OCI-LY1 (cell line): ENCODE measurements at regions not wholly inside any gene's neighbourhood (a gene's known extent, or its start where the extent isn't known, plus 50 kb on each side); places are given as distances from the start of the nearest gene placed in this dataset.

Experiments used
- H2AFZ ChIP-seq: fragments of 200-600 bp; sonication (generic), shearing (Covaris generic); 2 replicates; pipeline ENCODE4 v1.6.0; 2014; ENCODE audit warnings: antibody characterized with exemption, mild to moderate bottlenecking, low read length
- H3F3A ChIP-seq: fragments of 200-600 bp; sonication (generic), shearing (Covaris generic); 2 replicates; pipeline ENCODE4 v1.6.0; 2014; ENCODE audit warnings: mild to moderate bottlenecking, antibody characterized with exemption, low read length, moderate library complexity; ENCODE audit not compliant: insufficient read depth
- H3K27ac ChIP-seq: fragments of 200-600 bp; sonication (generic); 2 replicates; pipeline ENCODE4 v1.5.1; 2014; ENCODE audit warnings: low read length, mixed run types, mild to moderate bottlenecking, low read depth; ENCODE audit not compliant: poor library complexity, severe bottlenecking
- H3K27me3 ChIP-seq: fragments of 200-600 bp; sonication (generic); 2 replicates; pipeline ENCODE4 v1.6.0; 2014; ENCODE audit warnings: antibody characterized with exemption, mild to moderate bottlenecking, low read length, moderate library complexity; ENCODE audit not compliant: insufficient read depth
- H3K36me3 ChIP-seq: fragments of 200-600 bp; sonication (generic); 2 replicates; pipeline ENCODE4 v1.6.1; 2014; ENCODE audit warnings: mild to moderate bottlenecking, antibody characterized with exemption, low read length, moderate library complexity, mixed read lengths; ENCODE audit not compliant: insufficient read depth
- H3K4me1 ChIP-seq: fragments of 200-600 bp; sonication (generic); 2 replicates; pipeline ENCODE4 v1.5.1; 2014; ENCODE audit warnings: mild to moderate bottlenecking, low read length, moderate library complexity; ENCODE audit not compliant: insufficient read depth, severe bottlenecking
- H3K4me2 ChIP-seq: fragments of 200-600 bp; sonication (generic), shearing (Covaris generic); 2 replicates; pipeline ENCODE4 v1.6.1; 2014; ENCODE audit warnings: low read length
- H3K4me3 ChIP-seq: fragments of 200-600 bp; sonication (generic); 2 replicates; pipeline ENCODE4 v1.5.1; 2014; ENCODE audit warnings: low read length, low read depth, mild to moderate bottlenecking, mixed read lengths; ENCODE audit not compliant: poor library complexity, severe bottlenecking
- H3K79me2 ChIP-seq: fragments of 200-600 bp; shearing (Covaris generic); 2 replicates; pipeline ENCODE4 v1.6.1; 2016; ENCODE audit warnings: mixed run types, low read length, mixed read lengths; ENCODE audit not compliant: insufficient read depth
- H3K9ac ChIP-seq: fragments of 200-600 bp; sonication (generic), shearing (Covaris generic); 2 replicates; pipeline ENCODE4 v1.6.1; 2014; ENCODE audit warnings: mild to moderate bottlenecking, low read length, mixed read lengths
- H3K9me2 ChIP-seq: fragments of 200-600 bp; sonication (generic), shearing (Covaris generic); 2 replicates; pipeline ENCODE4 v1.6.1; 2014; ENCODE audit warnings: low read depth, mild to moderate bottlenecking, low read length, mixed read lengths
- H3K9me3 ChIP-seq: fragments of 200-600 bp; shearing (Covaris generic); 2 replicates; pipeline ENCODE4 v1.6.1; 2014; ENCODE audit warnings: low read length, mixed read lengths
- H4K20me1 ChIP-seq: fragments of 200-600 bp; sonication (generic), shearing (Covaris generic); 2 replicates; pipeline ENCODE4 v1.6.0; 2016; ENCODE audit warnings: mild to moderate bottlenecking, low read length; ENCODE audit not compliant: insufficient read depth
- CTCF ChIP-seq: fragments of 200-600 bp; sonication (generic), shearing (Covaris generic); IDR thresholded peaks from 2 replicates; pipeline ENCODE4 v1.5.1; 2017; ENCODE audit warnings: mild to moderate bottlenecking, antibody characterized with exemption, low read length, moderate library complexity, mixed read lengths
- EZH2 ChIP-seq: fragments of 200-600 bp; sonication (generic), shearing (Covaris generic); IDR thresholded peaks from 2 replicates; pipeline ENCODE4 v1.8.0; 2017; ENCODE audit warnings: borderline replicate concordance, mixed run types, mild to moderate bottlenecking, antibody characterized with exemption, low read length, moderate library complexity, mixed read lengths

- Histone ChIP-seq H3K27me3 (no peaks in the 10 kb centered on the region; the same call in 1 of the 2 replicates), H2AFZ (no peak overlapping the region), H3F3A (no peaks in the 10 kb centered on the region), H3K79me2 (no peaks in the 10 kb centered on the region), H3K36me3 (no peaks in the 10 kb centered on the region), H3K27ac (no peak overlapping the region), H3K4me1 (no peaks in the 10 kb centered on the region), H3K9ac (no peak overlapping the region), H3K9me2 (no peaks in the 10 kb centered on the region), H3K9me3 (no peaks in the 10 kb centered on the region), H3K4me2 (no peak overlapping the region), H3K4me3 (no peak overlapping the region), H4K20me1 (no peaks in the 10 kb centered on the region)
- TF ChIP-seq EZH2: no peak
- no peak for TF ChIP-seq CTCF
These were observed 287.5 kb upstream of the IRX1 start for GRCh38 chr5:3307982-3308621.

- Histone ChIP-seq H3K4me1 (no peaks in the 10 kb centered on the region), H3K36me3 (no peaks in the 10 kb centered on the region), H3K27ac (no peak overlapping the region), H4K20me1 (no peaks in the 10 kb centered on the region), H3K9ac (no peak overlapping the region), H3F3A (no peaks in the 10 kb centered on the region), H3K4me2 (no peak overlapping the region), H3K4me3 (no peak overlapping the region), H3K79me2 (no peaks in the 10 kb centered on the region), H3K9me3 (no peaks in the 10 kb centered on the region), H2AFZ (no peak overlapping the region), H3K9me2 (no peaks in the 10 kb centered on the region), H3K27me3 (no peaks in the 10 kb centered on the region; the same call in 1 of the 2 replicates)
- TF ChIP-seq EZH2: no peak
- TF ChIP-seq CTCF: no peak
These were observed 290.2 kb upstream of the IRX1 start for GRCh38 chr5:3305432-3305831.

GRCh38 chr5:3304346-3304745 lies 291.3 kb upstream of the IRX1 start:
- Histone ChIP-seq H3K27me3 (no peaks in the 10 kb centered on the region; the same call in 1 of the 2 replicates), H2AFZ (no peak overlapping the region), H3K4me3 (no peak overlapping the region), H4K20me1 (no peaks in the 10 kb centered on the region), H3K9me3 (no peaks in the 10 kb centered on the region), H3K27ac (no peak overlapping the region), H3K36me3 (no peaks in the 10 kb centered on the region), H3K4me2 (no peak overlapping the region), H3F3A (no peaks in the 10 kb centered on the region), H3K79me2 (no peaks in the 10 kb centered on the region), H3K4me1 (no peaks in the 10 kb centered on the region), H3K9ac (no peak overlapping the region), H3K9me2 (no peaks in the 10 kb centered on the region)
- TF ChIP-seq CTCF (no peak), EZH2 (no peak)
